Adrenal gland (tissue), 9 donors: ENCODE measurements at regions not wholly inside any gene's neighbourhood (a gene's known extent, or its start where the extent isn't known, plus 50 kb on each side); places are given as distances from the start of the nearest gene placed in this dataset.

Experiments
- DNase-seq, 7 donors: peaks; one replicate each; pipeline ENCODE4 v3.0.0-alpha.2; 2019 to 2020
- H3K27ac ChIP-seq, 5 donors: fragments of 200-600 bp; sonication (generic) in 4 of 5; 1 replicate in 3 of 5; 2 replicates in 2 of 5; pipeline versions ENCODE4 v1.5.1 to v1.8.0; 2016 to 2020; ENCODE audit warnings: mild to moderate bottlenecking in 1 of 5
- H3K27me3 ChIP-seq: fragments of 200-600 bp; 2 replicates; pipeline ENCODE4 v1.8.0; 2021
- H3K36me3 ChIP-seq, 2 donors: fragments of 200-600 bp; replicated peaks in 1 of 2; 1 replicate in 1 of 2; 2 replicates in 1 of 2; pipeline versions ENCODE4 v1.5.1 to v1.8.0; 2018 to 2022
- H3K4me1 ChIP-seq, 2 donors: fragments of 200-600 bp; replicated peaks in 1 of 2; 1 replicate in 1 of 2; 2 replicates in 1 of 2; pipeline versions ENCODE4 v1.5.1 to v1.8.0; 2018 to 2021
- H3K4me3 ChIP-seq, 4 donors: fragments of 200-600 bp; sonication (generic) in 3 of 4; one replicate each; pipeline ENCODE4 v1.5.1; 2016 to 2018
- H3K9me3 ChIP-seq, 3 donors: fragments of 200-600 bp; sonication (generic) in 1 of 3; replicated peaks in 1 of 3; 1 replicate in 2 of 3; 2 replicates in 1 of 3; pipeline versions ENCODE4 v1.5.1 to v1.8.0; 2016 to 2021
- POLR2A ChIP-seq, 2 donors: fragments of 450-650 bp; IDR thresholded peaks; one replicate each; pipeline ENCODE4 v1.6.1; 2017; ENCODE audit warnings: antibody characterized with exemption in 2 of 2, mild to moderate bottlenecking in 2 of 2, moderate library complexity in 1 of 2
- WGBS, 4 donors: extraction: QIAGEN DNeasy Blood & Tissue Kit in 2 of 4; methylation state at CpG; one replicate each; pipeline versions ENCODE4 v1.1.5 to v1.1.7; 2013 to 2017; 5-methylcytosine and 5-hydroxymethylcytosine counted together
- intact Hi-C, 2 donors: fragments of 100-400 bp; cut with DNase I; formaldehyde crosslinking; loops; one replicate each; pipeline versions ENCODE4 v1.14.1 to v1.15.0; 2022 to 2023
- TF ChIP-seq, protein P1 (sequence below), 6 experiments: fragments of 450-650 bp in 4 of 6; fragments of 200-600 bp in 2 of 6; sonication (generic) in 1 of 6; IDR thresholded peaks; 1 replicate in 5 of 6; 2 replicates in 1 of 6; pipeline versions ENCODE4 v1.5.1 to v1.8.0; 2016 to 2021; ENCODE audit warnings: antibody characterized with exemption in 6 of 6, mild to moderate bottlenecking in 2 of 6, moderate library complexity in 1 of 6
- donor health status: healthy with polysubstance abuse.
- donor health status: Bipolar disorder and iron deficiency.
- donor health status: DM: yes; HTN: yes; CAD: no.
- donor health status: DM: no; HTN: no; CAD: no.
- donor health status: DM: no; HTN: no; CAD: no.

GRCh38 chr18:45201029-45201428 lies 414.2 kb upstream of the SLC14A2 start:
- 81 to 88% (median 84%) methylated on average over 2 of the region's 2 CpGs for WGBS, 4 donors
- no peak for TF ChIP-seq POLR2A (IDR thresholded peaks at IDR 0.05)
- H3K9me3 ChIP-seq, result peaks cover 0 to 6% (median 0%) of the 10 kb centered on the region in 3 donors
- no peak overlapping the region for H3K27ac ChIP-seq
- H3K36me3 ChIP-seq, result no peaks in the 10 kb centered on the region
- no peaks in the 10 kb centered on the region for H3K27me3 ChIP-seq
- intact Hi-C loops, result no loop called here
- no peaks in the 10 kb centered on the region for H3K4me1 ChIP-seq
- DNase-seq, result no peak
- H3K4me3 ChIP-seq, result no peak overlapping the region

- no peak overlapping the region for H3K27ac ChIP-seq
- H3K4me1 ChIP-seq, result no peaks in the 10 kb centered on the region
- TF ChIP-seq, protein P1, sequence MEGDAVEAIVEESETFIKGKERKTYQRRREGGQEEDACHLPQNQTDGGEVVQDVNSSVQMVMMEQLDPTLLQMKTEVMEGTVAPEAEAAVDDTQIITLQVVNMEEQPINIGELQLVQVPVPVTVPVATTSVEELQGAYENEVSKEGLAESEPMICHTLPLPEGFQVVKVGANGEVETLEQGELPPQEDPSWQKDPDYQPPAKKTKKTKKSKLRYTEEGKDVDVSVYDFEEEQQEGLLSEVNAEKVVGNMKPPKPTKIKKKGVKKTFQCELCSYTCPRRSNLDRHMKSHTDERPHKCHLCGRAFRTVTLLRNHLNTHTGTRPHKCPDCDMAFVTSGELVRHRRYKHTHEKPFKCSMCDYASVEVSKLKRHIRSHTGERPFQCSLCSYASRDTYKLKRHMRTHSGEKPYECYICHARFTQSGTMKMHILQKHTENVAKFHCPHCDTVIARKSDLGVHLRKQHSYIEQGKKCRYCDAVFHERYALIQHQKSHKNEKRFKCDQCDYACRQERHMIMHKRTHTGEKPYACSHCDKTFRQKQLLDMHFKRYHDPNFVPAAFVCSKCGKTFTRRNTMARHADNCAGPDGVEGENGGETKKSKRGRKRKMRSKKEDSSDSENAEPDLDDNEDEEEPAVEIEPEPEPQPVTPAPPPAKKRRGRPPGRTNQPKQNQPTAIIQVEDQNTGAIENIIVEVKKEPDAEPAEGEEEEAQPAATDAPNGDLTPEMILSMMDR (IDR thresholded peaks at IDR 0.05), result no peak
- TF ChIP-seq POLR2A (IDR thresholded peaks at IDR 0.05), result no peak
- H3K36me3 ChIP-seq, result no peaks in the 10 kb centered on the region
- intact Hi-C loops, result no loop called here
- no peak for DNase-seq
- H3K27me3 ChIP-seq, result no peaks in the 10 kb centered on the region
- no peak overlapping the region for H3K4me3 ChIP-seq
- peaks cover 0 to 6% (median 0%) of the 10 kb centered on the region in 3 donors for H3K9me3 ChIP-seq
Observed at GRCh38 chr18:45201489-45201888, 413.8 kb upstream of the SLC14A2 start.

GRCh38 chr18:45202061-45202460 lies 413.2 kb upstream of the SLC14A2 start:
- TF ChIP-seq, protein P1 (IDR thresholded peaks at IDR 0.05), result no peak
- no peak for TF ChIP-seq POLR2A (IDR thresholded peaks at IDR 0.05)
- no peaks in the 10 kb centered on the region for H3K27me3 ChIP-seq
- no peak overlapping the region for H3K4me3 ChIP-seq
- peaks cover 0 to 6% (median 0%) of the 10 kb centered on the region in 3 donors for H3K9me3 ChIP-seq
- no peak overlapping the region for H3K27ac ChIP-seq
- intact Hi-C loops, result no loop called here
- no peaks in the 10 kb centered on the region for H3K4me1 ChIP-seq
- H3K36me3 ChIP-seq, result no peaks in the 10 kb centered on the region
- no peak for DNase-seq

DNA sequence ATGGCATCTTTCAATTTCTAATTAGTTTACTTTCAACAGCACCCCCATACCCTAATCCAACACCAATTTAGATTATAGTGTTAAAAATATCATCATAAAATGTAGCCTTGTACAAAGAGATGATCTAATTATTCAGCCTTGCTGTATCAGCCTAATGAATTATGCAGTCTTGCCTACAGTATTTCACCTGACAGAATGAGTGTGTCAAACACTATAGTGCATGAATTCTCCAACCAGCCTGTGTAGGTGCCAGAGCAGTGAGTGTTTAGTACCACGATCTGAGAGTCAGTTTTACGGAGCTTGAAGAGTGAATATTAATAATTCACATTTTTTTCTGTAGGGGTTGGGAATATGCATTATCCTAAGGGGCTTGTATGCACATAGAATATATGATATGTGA lies 411.6 kb upstream of the SLC14A2 start:
- H3K4me3 ChIP-seq, result no peak overlapping the region
- no peak for DNase-seq
- H3K36me3 ChIP-seq, result no peaks in the 10 kb centered on the region
- TF ChIP-seq, protein P1 (IDR thresholded peaks at IDR 0.05), result no peak
- TF ChIP-seq POLR2A (IDR thresholded peaks at IDR 0.05), result no peak
- H3K27ac ChIP-seq, result no peak overlapping the region
- intact Hi-C loops, result no loop called here
- 59 to 78% (median 67%) methylated on average over 2 of the region's 2 CpGs for WGBS, 4 donors
- H3K27me3 ChIP-seq, result no peaks in the 10 kb centered on the region
- H3K4me1 ChIP-seq, result no peaks in the 10 kb centered on the region
- H3K9me3 ChIP-seq, result peaks cover 0 to 6% (median 0%) of the 10 kb centered on the region in 3 donors

GRCh38 chr18:45207328-45207727 lies 407.9 kb upstream of the SLC14A2 start:
- no peaks in the 10 kb centered on the region for H3K36me3 ChIP-seq
- intact Hi-C loops, result no loop called here
- WGBS, 4 donors, result 75 to 87% (median 76%) methylated on average over 2 of the region's 2 CpGs
- DNase-seq, result no peak
- H3K9me3 ChIP-seq, result no peaks in the 10 kb centered on the region
- no peaks in the 10 kb centered on the region for H3K27me3 ChIP-seq
- H3K27ac ChIP-seq, result no peak overlapping the region
- no peak overlapping the region for H3K4me3 ChIP-seq
- TF ChIP-seq, protein P1 (IDR thresholded peaks at IDR 0.05), result no peak
- no peak for TF ChIP-seq POLR2A (IDR thresholded peaks at IDR 0.05)
- no peaks in the 10 kb centered on the region for H3K4me1 ChIP-seq
